Sigmoid colon (tissue), 6 donors: ENCODE measurements at regions not wholly inside any gene's neighbourhood (a gene's known extent, or its start where the extent isn't known, plus 50 kb on each side); places are given as distances from the start of the nearest gene placed in this dataset.

Experiments
- DNase-seq: peaks from one replicate; pipeline ENCODE4 v3.0.0-alpha.2; 2019
- H3K27ac ChIP-seq, 4 donors: fragments of 200-600 bp; sonication (generic); one replicate each; pipeline ENCODE4 v1.5.1; 2016 to 2019; ENCODE audit warnings: mild to moderate bottlenecking in 1 of 4
- H3K27me3 ChIP-seq, 3 donors: fragments of 200-600 bp; sonication (generic); one replicate each; pipeline ENCODE4 v1.5.1; 2019; ENCODE audit warnings: mild to moderate bottlenecking in 1 of 3
- H3K36me3 ChIP-seq, 4 donors: fragments of 200-600 bp; sonication (generic); one replicate each; pipeline ENCODE4 v1.5.1; 2016 to 2019
- H3K4me1 ChIP-seq, 4 donors: fragments of 200-600 bp; sonication (generic); one replicate each; pipeline ENCODE4 v1.5.1; 2017 to 2019
- H3K4me3 ChIP-seq, 4 donors: fragments of 200-600 bp; sonication (generic); one replicate each; pipeline ENCODE4 v1.5.1; 2017 to 2019; ENCODE audit warnings: mild to moderate bottlenecking in 2 of 4, moderate library complexity in 1 of 4
- H3K9me3 ChIP-seq, 4 donors: fragments of 200-600 bp in 3 of 4; sonication (generic) in 3 of 4; one replicate each; pipeline versions ENCODE4 v1.5.1 to v1.6.1; 2013 to 2019
- EP300 ChIP-seq, 4 donors: sonication (generic); formaldehyde crosslinking; IDR thresholded peaks; one replicate each; pipeline ENCODE4 v1.6.1; 2017; ENCODE audit warnings: antibody characterized with exemption in 4 of 4
- POLR2A ChIP-seq, 2 donors: fragments of 450-650 bp; IDR thresholded peaks; one replicate each; pipeline ENCODE4 v1.6.1; 2016; ENCODE audit warnings: antibody characterized with exemption in 2 of 2, mild to moderate bottlenecking in 2 of 2, moderate library complexity in 2 of 2
- POLR2AphosphoS5 ChIP-seq, 4 donors: sonication (generic); formaldehyde crosslinking; IDR thresholded peaks; one replicate each; pipeline ENCODE4 v1.6.1; 2017; ENCODE audit warnings: antibody characterized with exemption in 4 of 4
- WGBS, 2 donors: extraction: QIAGEN DNeasy Blood & Tissue Kit; methylation state at CpG; one replicate each; pipeline ENCODE4 v1.1.7; 2013; 5-methylcytosine and 5-hydroxymethylcytosine counted together
- intact Hi-C: fragments of 100-400 bp; cut with DNase I; formaldehyde crosslinking; loops from one replicate; pipeline ENCODE4 v1.15.1; 2023
- TF ChIP-seq, protein P1 (sequence below), 4 experiments: fragments of 450-650 bp in 3 of 4; fragments of 200-600 bp in 1 of 4; IDR thresholded peaks; one replicate each; pipeline ENCODE4 v1.5.1; 2016 to 2019; ENCODE audit warnings: antibody characterized with exemption in 4 of 4, mild to moderate bottlenecking in 3 of 4, moderate library complexity in 2 of 4
- donor health status: healthy with polysubstance abuse.
- donor health status: healthy.

DNA sequence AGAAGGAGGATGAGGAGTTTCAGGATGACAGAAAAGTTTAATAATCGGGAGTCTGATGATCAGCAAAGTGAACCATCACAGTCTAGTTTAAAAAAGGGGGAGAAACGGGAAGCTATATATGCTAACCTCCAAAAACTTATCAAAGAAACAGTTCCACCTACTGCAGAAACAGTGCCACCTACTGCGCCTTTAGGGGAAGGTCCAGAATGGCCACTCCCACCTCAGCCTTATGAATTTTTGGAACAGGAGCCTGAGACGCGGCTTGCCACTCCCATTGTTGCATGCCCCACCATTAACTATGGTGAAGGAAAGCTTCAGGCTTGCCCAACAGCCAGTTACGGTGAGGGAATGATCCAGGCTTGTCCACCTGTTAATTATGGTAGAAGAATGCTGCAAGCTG lies 929.0 kb downstream of the SLITRK6 start:
- no peaks in the 10 kb centered on the region for H3K27me3 ChIP-seq
- H3K27ac ChIP-seq, result no peak overlapping the region
- intact Hi-C loops, result no loop called here
- WGBS, 2 donors, result 53 to 87% methylated on average over 6 of the region's 6 CpGs
- no peaks in the 10 kb centered on the region for H3K4me1 ChIP-seq
- H3K4me3 ChIP-seq, result no peak overlapping the region
- no peak for DNase-seq
- TF ChIP-seq POLR2AphosphoS5 (IDR thresholded peaks at IDR 0.05), result no peak
- no peak for TF ChIP-seq POLR2A (IDR thresholded peaks at IDR 0.05)
- TF ChIP-seq, protein P1, sequence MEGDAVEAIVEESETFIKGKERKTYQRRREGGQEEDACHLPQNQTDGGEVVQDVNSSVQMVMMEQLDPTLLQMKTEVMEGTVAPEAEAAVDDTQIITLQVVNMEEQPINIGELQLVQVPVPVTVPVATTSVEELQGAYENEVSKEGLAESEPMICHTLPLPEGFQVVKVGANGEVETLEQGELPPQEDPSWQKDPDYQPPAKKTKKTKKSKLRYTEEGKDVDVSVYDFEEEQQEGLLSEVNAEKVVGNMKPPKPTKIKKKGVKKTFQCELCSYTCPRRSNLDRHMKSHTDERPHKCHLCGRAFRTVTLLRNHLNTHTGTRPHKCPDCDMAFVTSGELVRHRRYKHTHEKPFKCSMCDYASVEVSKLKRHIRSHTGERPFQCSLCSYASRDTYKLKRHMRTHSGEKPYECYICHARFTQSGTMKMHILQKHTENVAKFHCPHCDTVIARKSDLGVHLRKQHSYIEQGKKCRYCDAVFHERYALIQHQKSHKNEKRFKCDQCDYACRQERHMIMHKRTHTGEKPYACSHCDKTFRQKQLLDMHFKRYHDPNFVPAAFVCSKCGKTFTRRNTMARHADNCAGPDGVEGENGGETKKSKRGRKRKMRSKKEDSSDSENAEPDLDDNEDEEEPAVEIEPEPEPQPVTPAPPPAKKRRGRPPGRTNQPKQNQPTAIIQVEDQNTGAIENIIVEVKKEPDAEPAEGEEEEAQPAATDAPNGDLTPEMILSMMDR (IDR thresholded peaks at IDR 0.05), result no peak
- no peak for TF ChIP-seq EP300 (IDR thresholded peaks at IDR 0.05)
- no peaks in the 10 kb centered on the region for H3K36me3 ChIP-seq
- no peaks in the 10 kb centered on the region for H3K9me3 ChIP-seq

DNA sequence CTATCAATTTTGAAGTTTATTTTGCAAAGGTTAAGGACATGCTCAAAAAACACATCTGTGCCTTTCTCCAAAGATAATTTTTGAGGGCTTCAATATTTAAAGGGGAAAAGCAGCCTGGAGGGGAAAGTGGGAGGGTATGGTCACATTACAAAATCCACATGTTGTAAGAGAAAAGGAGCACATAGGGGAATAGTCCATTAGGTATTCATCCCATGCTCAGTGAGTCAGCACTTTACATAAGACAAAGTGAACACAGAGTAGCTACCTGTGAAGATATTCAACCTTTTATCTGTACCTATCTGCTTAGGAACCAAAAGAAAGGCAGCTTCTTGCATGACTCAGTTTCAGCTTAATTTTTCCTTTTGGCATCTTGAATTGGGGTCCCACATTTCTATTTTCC lies 932.0 kb downstream of the SLITRK6 start:
- intact Hi-C loops, result no loop called here
- H3K27ac ChIP-seq, result no peak overlapping the region
- no peak for DNase-seq
- no peaks in the 10 kb centered on the region for H3K36me3 ChIP-seq
- TF ChIP-seq POLR2AphosphoS5 (IDR thresholded peaks at IDR 0.05) (no peak), POLR2A (IDR thresholded peaks at IDR 0.05) (no peak), EP300 (IDR thresholded peaks at IDR 0.05) (no peak)
- TF ChIP-seq, protein P1 (IDR thresholded peaks at IDR 0.05), result no peak
- no peaks in the 10 kb centered on the region for H3K27me3 ChIP-seq
- H3K9me3 ChIP-seq, result no peaks in the 10 kb centered on the region
- no peak overlapping the region for H3K4me3 ChIP-seq
- no peaks in the 10 kb centered on the region for H3K4me1 ChIP-seq

DNA sequence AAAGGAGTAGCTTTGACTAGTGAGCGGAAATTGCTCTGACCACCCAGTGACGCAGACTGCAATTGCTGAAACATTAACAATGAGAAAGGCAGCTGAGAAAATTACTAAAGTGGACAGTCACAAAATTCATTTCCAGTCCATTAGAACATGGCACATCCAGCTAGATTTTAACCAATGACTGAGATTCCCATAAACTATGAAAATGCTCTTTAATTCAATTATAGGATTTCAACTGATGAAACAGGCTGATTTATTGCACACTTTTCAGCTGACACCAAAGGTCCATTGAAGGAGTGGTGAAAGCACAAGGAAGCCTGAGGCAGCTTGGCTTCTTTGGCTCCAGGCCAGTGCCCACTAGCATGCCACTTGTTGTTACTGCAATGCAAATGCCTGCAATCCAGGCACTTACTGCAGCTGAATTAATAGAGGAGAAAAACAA lies 933.4 kb downstream of the SLITRK6 start:
- H3K27ac ChIP-seq, result no peak overlapping the region
- no peak for DNase-seq
- H3K4me3 ChIP-seq, result no peak overlapping the region
- H3K4me1 ChIP-seq, result no peaks in the 10 kb centered on the region
- intact Hi-C loops, result no loop called here
- TF ChIP-seq EP300 (IDR thresholded peaks at IDR 0.05) (no peak), POLR2AphosphoS5 (IDR thresholded peaks at IDR 0.05) (no peak), POLR2A (IDR thresholded peaks at IDR 0.05) (no peak)
- TF ChIP-seq, protein P1 (IDR thresholded peaks at IDR 0.05), result no peak
- H3K9me3 ChIP-seq, result no peaks in the 10 kb centered on the region
- no peaks in the 10 kb centered on the region for H3K36me3 ChIP-seq
- H3K27me3 ChIP-seq, result no peaks in the 10 kb centered on the region
- 80 to 84% methylated on average over 2 of the region's 2 CpGs for WGBS, 2 donors

DNA sequence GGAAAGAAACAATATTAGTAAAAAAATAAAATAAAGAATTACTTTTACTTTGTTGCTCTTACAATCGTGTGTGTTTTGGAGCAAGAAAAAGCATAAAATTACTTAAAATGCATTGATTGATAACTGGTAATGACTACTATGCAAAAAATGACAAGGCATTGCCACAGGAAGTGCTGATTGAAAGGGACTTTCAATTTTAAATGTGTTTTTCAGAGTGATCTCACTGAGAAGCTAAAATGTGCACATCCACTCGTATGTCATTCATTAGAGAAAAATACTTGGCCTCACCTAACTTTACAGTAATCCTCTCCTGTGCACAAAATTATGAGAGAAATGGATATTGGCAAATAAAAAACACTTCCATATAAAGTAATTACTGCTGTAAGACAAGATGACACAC lies 934.9 kb downstream of the SLITRK6 start:
- Histone ChIP-seq H3K4me1 (no peaks in the 10 kb centered on the region), H3K9me3 (no peaks in the 10 kb centered on the region), H3K27me3 (no peaks in the 10 kb centered on the region), H3K4me3 (no peak overlapping the region), H3K36me3 (no peaks in the 10 kb centered on the region), H3K27ac (no peak overlapping the region)
- TF ChIP-seq POLR2AphosphoS5 (IDR thresholded peaks at IDR 0.05), result no peak
- no peak for TF ChIP-seq POLR2A (IDR thresholded peaks at IDR 0.05)
- no peak for TF ChIP-seq EP300 (IDR thresholded peaks at IDR 0.05)
- TF ChIP-seq, protein P1 (IDR thresholded peaks at IDR 0.05), result no peak
- DNase-seq, result no peak
- intact Hi-C loops, result no loop called here
- WGBS, 2 donors, result 80 to 82% methylated on average over 2 of the region's 2 CpGs

DNA sequence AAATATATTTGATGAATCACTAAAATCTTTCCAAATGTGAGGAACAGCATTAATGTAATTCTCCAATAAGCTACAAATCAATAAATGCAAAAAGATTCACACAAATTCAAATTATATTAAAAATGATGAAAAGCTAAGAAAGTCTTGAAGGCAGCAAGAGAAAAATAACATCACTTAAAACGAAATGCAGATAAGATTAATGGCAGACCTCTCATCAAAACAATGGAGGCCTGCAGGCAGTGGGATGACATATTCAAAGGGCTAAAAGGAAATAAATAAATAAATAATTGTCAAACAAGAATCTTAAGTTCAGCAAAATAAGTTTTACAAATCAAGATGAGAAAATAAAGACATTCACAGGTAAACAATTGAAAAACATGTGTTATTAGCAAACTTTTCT lies 952.1 kb downstream of the SLITRK6 start:
- Histone ChIP-seq H3K4me3 (no peak overlapping the region), H3K4me1 (peaks cover 0 to 7% (median 0%) of the 10 kb centered on the region in 4 donors), H3K36me3 (no peaks in the 10 kb centered on the region), H3K27me3 (no peaks in the 10 kb centered on the region), H3K27ac (no peak overlapping the region), H3K9me3 (no peaks in the 10 kb centered on the region)
- intact Hi-C loops, result no loop called here
- WGBS, 2 donors, result 47 to 67% methylated on average over 1 of the region's 1 CpG
- no peak for TF ChIP-seq POLR2A (IDR thresholded peaks at IDR 0.05)
- TF ChIP-seq EP300 (IDR thresholded peaks at IDR 0.05), result no peak
- TF ChIP-seq POLR2AphosphoS5 (IDR thresholded peaks at IDR 0.05), result no peak
- TF ChIP-seq, protein P1 (IDR thresholded peaks at IDR 0.05), result no peak
- no peak for DNase-seq
